GM21786 (cell line): ENCODE measurements at regions not wholly inside any gene's neighbourhood (a gene's known extent, or its start where the extent isn't known, plus 50 kb on each side); places are given as distances from the start of the nearest gene placed in this dataset.
"Not testable (repeated sequence)": the region's sequence is repeated elsewhere in the genome, so short reads cannot be mapped to it uniquely, and the experiment has no call there.

Experiments
- ATAC-seq: cut with Tn5 transposase; IDR thresholded peaks from one replicate; pipeline ENCODE4 v1.9.1; 2021; ENCODE audit not compliant: unreplicated experiment

DNA sequence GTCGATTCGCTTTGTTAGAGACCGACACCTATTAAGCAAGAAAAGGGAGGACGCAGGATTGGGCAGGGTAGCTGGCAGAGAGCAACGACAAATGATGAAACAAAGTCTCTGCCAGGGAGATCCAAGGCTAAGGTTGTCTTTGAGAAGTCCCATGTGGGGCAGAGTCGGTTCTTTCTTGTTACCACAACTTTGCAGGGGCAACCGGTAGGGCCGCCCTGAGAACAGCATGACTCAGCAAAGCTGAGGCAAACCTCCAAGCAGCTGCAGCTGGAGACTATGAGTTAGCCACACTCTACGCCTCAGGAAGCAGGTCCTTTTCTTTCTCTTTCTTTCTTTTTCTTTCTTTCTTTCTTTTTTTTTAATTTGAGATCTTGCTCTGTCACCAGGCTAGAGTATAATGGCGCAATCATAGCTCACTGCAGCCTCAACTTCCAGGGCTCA, 452.3 kb upstream of the ID2 start:
- ATAC-seq = peak; percentile 91

DNA sequence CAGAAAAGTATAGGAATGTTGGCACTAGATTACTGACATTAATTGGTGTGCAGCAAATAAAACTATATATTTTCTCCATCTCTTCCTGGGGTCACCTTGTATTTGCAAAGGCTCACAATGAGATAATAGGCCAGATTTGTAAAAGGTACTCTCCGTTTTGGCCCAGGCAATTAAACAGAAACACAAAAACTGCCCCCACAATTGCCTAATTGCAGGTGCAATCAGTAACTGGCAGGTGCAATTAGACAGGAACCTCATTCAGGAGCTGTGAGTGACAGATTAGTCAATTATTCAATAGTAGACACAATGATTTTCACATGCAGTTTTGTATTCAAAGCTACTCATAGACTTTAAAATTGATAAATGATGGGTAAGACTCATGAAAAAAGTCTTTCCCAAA, 451.4 kb upstream of the ID2 start:
- ATAC-seq = no peak

DNA sequence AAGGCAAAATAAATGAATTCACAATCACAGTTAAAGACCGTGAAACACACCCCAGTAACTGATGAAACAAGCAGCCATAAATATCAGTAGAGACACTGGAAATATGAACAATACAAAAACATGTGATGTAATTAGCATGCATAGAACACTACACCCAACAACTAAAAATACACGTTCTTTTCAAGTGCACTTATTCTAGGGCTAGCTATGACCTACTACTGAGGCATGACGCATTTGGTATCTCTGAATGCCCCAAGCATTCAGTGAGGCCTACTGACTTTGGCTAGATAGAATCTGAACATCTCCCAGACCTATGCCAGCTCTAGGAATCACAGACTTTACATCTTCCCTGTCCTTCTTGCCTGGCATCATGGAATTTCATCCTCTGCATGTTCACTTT, 450.0 kb upstream of the ID2 start:
- ATAC-seq = no peak

DNA sequence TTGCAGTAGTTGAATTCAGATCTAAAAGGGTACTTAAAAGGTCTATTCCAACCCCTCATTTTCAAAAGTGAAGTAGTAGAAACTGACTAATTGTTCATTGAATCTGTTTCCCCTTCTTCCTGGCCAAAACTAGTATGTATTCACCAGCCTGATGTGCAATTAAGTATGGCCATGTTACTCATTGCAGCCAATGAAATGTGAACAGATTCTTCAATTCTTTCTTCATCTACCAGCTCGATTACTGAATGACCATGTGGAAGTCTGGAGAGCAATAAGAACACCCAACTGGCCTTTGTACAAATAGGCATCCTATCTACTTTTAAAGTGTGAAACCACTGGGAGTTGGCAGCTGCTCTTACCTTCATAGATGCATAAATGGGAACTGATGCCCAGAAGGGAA, 449.0 kb upstream of the ID2 start:
- ATAC-seq = no peak

DNA sequence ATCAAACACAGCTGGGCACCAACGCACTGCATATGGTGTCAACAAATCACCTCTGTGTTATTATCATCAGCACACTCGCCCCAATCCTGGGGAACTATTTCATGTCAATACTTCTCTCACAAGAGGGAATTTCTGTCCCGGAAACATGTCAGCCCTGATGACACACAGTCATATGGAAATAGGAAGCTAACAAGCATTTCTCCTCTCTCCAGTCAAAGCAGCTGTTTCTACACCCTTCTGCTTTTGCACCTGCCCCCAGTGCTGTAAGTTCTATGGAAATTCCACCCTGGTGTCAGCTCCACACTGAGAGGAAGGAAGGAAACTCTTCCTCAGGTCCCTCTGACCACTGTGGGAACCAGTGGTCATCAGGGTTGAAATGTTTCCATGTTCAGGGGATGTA, 447.6 kb upstream of the ID2 start:
- peak; percentile 18 for ATAC-seq

DNA sequence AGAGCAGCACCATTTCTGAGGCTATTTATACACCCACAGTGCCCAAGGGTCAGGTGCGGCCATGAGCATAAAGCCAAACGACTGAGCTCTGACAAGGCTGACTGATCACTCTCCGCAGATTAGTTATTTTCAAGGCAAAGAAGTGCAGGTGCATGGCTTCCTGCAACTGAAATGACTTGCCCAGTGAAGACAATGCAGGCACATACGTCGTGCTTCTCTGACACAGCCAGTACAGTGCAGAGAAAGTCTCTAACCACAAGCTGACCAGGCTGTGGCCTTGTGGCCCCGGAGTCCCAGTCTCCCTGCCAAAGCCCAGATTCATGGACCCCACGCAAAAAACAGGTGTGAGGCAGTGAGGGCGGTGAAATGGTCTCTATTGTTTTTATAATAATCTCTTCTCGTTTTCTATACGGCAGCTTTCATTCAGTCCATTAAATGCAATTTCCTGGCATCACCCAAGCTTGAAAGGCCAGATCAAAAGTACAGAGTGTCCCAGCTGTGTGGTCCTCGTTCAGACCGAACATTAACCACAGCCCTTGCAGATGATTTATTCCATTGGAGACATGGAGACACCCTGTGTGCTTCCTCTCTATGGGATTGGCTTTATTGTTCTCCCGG, 447.0 kb upstream of the ID2 start:
- ATAC-seq = peak; percentile 90

DNA sequence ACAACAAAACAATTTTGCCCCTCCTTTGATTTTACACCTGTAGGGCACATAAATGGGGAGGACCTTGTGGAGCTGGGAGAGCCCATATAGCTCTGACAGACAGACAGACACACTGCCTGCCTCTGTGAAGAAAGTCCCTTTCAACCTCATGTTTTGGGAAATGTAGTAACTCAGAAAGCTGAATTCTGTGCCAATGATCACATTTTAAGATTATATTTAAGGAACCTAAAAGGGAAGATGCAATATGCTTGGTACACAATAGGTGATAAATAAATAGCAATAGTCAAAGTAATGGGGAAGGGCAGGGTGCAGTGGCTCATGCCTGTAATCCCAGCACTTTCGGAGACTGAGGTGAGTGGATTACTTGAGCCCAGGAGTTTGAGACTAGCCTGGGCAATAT, 446.4 kb upstream of the ID2 start:
- no peak for ATAC-seq

DNA sequence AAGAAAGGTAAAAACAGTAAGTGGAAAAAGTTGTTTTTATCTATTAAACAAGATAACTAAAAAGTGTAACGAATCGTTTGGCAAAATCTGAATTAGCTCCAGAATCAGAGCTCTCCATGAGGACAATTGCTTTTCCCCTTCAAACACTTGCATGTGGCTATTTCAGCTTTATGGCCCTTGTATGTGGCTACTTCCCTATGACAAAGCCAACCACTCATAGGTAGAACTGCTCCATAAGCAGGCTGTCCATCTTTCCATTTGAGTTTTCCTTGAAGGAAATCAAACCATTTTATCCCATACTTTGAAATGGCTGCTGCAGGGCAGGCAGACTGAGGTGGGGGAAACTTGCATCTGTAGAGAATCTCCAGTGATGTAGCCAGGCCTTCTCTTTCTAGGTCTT, 445.5 kb upstream of the ID2 start:
- ATAC-seq = no peak

DNA sequence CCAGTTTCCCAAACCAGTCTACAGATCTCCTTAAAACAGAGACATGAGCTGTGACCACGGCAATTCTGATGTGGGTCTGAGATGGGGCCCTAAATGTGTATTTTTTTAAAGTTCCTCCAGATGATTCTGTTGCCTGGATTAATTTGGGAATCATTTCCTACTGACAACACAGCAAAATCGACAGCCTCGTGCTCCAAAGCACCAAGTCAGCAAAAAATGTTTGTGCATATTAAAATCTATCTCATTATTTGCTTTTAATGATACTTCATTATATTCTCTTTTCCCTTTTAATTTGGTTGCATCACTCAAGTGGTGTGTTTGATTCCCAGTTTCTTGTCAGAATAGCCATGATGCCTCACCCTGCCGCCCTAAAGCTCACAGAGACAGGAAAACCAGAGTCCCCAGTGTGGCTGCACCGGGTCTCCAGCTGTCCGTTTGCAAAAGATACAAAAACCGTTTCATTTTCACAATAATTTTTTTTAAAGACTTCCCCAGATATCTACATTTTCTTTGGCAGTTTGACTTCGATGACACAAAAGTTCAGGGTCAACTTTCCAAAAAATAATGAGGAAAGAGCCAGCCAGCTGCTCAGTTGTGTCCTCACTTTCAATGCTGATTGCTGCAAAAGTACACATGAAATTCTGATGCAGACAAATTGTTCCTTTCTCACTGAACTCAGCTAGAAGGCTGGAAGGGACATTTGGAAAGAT, 443.2 kb upstream of the ID2 start:
- ATAC-seq = no peak

DNA sequence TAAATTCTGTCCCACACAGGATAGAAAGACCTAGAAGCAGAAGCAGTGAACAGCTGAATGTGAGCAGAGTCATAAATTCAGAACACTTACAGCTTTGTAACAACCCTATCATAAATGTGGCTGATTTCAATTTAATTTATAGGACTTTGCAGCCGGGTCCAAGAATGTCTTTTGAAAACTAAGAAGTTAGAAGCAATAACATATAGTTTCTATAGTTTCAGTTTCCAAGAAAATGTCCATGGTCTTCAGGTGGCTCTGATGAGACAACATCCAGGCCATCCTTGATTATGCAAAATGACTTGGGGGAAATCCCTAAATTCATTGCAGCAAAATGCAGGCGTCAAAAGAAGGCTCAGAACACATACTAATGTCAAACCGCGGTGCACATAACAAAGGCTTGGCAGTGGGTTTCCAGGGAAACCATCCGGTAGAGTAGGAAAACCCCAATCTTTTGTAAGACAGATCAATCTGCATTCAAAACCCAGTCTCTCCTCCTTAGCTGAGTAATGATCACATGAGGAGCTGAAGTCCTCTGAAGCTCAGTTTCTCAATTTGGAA, 442.2 kb upstream of the ID2 start:
- no peak for ATAC-seq

DNA sequence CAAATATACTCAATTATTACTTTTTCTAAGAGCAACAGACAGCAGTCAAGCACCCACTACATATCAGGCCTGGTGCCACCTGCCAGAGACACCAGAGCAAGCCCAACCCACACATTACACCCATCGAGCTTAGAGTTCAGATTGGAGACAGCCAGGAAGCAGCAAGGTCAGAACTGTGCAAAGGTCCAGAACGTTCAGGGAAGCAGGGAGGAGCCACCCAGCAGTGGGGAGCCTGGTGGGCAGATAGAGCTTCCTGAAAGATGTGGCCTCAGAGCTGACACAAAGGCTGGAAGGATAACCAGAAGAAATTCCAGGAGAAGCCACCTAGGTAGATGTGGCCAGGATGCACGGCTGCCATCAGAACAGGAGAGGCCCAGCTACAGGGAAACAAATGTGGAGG, 440.5 kb upstream of the ID2 start:
- no peak for ATAC-seq

DNA sequence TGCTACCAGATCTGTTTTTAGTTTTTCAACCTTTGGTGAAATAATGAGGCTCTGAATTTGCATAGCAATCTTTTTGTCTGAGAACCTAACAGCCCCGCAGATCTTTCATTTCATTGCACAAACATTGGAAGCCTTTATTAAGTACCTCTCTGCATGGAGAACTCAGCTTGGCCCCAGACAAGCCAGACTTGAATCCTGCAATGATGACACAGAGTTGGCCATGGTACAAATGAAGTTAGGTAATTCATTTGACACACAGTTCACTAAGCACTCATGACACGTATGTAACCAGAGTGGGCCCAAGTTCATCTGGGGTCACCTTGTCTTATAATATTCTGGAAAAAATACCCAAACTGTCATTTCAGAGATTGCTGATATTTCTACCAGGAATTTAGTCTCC, 439.1 kb upstream of the ID2 start:
- ATAC-seq = no peak

DNA sequence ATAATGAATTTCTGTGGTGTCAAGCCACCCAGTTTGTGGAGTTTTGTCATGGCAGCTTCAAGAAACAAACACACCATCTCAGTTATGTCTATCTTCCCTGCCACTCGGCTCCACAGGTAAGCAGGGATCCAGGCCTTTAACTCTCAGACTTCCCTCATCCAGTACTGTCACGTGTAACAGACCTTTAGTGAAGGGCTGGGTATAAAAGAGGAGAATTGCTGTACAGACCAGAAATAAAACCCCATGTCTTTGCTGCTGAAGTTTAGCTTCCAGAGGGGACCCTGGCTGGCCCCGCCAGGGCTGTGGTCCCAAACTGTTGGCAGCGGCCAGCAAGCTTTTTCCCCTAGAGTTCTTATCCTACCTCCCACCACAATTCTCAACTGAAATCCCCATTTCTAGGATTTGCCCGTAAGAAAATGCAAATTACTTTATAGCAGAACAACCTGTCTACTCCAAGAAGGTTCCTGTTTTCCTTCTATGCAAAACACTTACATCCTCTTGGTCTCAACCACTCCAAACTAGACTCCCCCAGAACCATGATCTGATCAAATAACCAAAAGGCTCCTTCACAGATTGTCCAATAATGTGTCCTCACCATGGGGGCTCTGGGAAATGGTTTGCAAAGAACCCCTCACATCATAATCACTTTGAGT, 438.0 kb upstream of the ID2 start:
- no peak for ATAC-seq

DNA sequence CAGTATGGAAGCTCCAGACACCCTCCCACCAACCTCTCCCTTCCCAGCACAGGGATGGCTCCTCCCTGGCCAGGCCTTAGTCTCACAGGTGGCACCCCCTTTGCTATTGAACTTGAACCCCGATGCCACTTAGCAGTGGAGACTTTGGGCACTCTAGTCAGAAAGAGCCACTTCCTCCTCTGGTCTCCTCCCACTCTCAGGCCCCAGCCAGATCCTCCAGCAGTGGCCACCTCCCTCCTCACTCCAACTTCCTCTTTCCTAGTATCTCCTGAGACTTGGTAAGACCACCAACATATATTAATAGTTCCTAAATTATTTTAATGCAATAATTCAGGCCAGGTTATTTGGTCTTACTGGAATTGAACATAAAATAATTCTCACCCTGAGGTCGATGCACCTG, 437.2 kb upstream of the ID2 start:
- no peak for ATAC-seq

DNA sequence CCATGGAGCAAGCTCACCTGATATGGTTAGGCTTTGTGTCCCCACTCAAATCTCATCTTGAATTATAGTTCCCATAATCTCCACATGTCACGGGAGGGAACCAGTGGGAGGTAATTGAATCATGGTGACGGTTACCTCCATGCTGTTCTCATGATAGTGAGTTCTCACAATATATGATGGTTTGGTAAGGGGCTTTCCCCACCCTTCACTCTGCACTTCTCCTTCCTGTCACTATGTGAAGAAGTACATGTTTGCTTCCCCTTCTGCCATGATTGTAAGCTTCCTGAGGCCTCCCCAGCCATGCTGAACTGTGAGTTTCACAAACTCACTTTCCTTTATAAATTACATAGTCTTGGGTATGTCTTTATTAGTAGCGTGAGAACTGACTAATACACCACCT, 435.7 kb upstream of the ID2 start:
- ATAC-seq = no peak

DNA sequence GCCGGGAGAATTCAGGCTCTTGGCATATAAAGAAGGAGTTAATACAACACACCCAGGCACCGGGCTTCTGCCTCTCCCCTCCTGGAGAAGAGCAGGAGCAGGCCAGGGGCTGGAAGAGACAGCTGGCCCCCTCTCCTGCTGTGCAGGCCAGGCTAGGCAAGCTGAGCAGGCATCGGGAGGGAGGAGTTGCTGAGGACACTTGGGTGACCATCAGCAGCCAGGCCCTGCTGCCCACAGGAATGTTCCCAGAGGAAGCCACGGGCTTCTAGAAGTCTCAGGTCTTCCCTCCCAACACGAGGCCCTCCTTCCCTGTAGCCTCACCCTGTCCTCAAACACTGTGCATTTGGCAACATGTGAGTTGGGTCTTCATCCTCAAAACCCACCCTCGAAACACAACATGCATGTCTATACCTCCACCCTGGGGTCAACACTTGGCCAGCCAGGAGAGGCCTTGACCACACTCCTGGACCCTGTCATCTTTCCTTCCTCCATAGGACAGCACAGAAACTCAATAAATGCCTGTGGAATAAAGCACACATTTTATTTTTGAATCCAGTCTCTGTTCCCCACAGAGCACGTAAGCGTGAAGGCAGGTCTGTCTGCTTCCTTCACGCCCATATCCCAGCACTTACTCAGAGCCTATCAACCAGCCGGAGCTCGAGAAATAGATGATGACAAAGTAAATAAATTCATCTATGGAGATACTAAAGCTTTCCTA, 433.8 kb upstream of the ID2 start:
- no peak for ATAC-seq

DNA sequence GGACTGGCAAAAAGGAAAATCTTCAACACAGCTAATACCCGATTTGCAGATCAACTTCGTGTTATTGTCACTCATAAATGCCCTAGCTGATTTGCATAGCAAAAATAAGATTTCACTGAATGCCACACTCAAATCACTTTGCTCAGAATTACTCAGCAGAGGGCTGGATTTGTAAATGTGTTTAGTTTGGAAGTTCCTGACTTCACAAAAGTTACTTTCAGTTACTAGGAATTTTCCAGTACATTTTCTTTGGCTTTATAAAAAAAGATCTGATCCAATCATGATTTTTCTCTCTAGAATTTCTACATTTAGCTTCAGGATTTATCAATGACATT, 433.3 kb upstream of the ID2 start:
- ATAC-seq = no peak

DNA sequence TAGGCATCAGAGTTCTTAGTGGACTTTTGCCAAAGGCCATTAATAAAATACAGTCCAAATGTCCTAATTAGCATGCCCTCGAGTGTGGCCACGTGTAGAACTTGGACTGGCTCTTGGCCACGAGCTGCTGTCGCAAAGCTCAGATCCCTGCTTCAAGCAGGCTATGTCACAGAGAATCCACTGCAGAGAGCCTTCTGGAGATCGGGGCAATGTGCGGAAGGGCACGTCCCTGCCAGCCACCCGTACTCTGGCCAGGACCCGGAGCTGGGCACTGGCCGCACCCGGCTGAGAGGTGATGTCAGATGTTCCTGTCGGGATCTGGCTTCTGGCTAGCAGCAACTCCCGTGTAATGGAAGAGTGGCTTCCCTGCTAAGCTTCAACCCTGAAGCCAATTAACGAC, 432.7 kb upstream of the ID2 start:
- no peak for ATAC-seq

DNA sequence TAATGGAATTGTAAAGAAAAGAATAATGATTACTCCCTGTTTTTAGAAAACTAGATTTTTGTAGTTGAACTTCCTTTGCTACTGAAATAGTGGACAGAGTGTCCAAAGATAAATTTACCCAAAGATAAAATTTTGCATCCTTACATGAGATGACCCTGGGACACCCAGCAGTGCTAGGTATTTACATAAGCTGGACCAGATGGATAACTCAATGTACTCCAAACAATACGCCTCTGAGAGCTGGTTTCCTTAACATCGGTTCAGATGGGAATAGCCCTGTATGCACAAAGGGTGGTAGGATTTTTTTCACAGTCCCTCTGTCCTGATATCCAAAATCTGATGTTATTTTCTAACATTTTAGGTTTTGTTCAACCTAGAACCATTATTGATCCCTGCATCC, 432.1 kb upstream of the ID2 start:
- ATAC-seq = no peak

DNA sequence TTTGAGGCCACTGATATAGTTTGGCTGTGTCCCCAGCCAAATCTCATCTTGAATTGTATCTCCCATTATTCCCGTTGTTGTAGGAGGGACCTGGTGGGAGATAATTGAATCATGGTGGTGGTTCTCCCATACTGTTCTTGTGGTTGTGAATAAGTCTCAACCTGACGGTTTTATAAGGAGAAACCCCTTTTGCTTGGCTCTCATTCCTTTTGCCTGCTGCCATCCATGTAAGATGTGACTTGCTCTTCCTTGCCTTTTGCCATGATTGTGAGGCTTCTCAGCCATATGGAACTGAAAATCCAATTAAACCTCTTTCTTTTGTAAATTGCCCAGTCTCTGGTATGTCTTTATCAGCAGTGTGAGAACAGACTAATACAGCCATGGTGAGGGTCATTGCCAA, 431.6 kb upstream of the ID2 start:
- not testable (repeated sequence) for ATAC-seq

DNA sequence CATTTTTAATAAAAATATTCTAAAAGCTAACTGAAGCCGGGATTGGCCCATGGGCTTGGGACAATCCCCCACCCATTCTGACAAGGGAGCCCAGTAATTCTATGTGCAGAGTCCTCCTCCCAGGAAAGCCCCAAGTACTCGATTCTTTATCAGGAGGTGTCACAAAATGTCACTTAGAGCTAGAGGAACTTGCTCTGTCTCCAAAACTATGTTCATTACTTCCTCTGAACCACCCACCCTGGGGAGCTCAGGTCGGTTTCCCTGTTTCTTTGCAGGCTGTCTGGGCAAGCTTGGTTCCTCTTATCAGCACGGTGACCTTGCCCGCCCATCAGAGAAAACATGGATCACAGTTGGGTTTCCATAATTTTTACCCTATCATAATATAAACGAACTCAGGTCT, 430.6 kb upstream of the ID2 start:
- ATAC-seq = no peak

DNA sequence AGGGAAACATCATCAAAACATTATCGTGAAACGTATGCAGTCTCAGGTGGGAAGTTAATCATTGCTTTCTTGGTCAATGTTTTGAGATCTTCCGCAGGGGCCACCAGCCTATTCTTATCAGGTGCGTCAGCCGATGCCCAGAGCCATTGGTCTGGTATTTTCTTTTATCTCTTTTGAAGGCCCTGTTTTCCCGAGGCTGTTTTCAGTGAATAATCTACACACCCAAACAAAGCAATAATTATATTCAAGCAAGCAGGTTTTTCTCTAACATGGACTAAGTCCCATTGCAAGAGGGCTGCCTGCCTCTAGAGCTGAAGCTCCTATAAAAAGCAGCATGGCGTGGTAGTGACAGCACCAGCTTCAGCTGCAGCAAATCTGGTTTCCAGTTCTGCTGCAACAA, 430.0 kb upstream of the ID2 start:
- no peak for ATAC-seq
